NB4 (cell line): ENCODE measurements at regions not wholly inside any gene's neighbourhood (a gene's known extent, or its start where the extent isn't known, plus 50 kb on each side); places are given as distances from the start of the nearest gene placed in this dataset.

Experiments used
- MYC ChIP-seq: IDR thresholded peaks from 2 replicates; pipeline ENCODE4 v1.6.1; 2011; ENCODE audit warnings: low read depth, low read length
- POLR2A ChIP-seq: IDR thresholded peaks from 2 replicates; pipeline ENCODE4 v1.6.1; 2011; ENCODE audit warnings: mild to moderate bottlenecking; ENCODE audit not compliant: insufficient read length; ENCODE audit errors: extremely low read depth
- TF ChIP-seq, protein P1 (sequence below): IDR thresholded peaks from one replicate; pipeline ENCODE4 v1.5.1; 2012; ENCODE audit warnings: low read depth, low read length

DNA sequence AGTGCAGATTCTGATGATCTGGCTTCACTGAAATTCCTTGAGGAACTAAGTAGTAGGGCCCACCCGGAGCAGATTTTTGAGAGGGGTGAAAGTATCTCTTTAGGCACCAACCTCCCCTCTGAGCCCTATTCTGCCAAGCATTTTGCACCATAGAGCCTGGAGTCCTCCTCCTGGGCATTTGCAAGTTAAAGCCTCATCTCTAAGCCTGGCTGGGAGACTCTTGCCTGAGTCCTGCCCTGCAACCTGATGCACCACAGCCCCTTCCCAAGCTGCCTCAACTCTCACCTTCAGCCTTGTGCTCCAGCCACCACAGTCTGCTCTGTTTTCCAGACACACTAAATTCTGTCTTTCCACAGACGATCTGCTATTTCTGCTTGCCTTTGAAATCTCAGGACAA lies 79.6 kb upstream of the PKDCC start:
- TF ChIP-seq, protein P1, sequence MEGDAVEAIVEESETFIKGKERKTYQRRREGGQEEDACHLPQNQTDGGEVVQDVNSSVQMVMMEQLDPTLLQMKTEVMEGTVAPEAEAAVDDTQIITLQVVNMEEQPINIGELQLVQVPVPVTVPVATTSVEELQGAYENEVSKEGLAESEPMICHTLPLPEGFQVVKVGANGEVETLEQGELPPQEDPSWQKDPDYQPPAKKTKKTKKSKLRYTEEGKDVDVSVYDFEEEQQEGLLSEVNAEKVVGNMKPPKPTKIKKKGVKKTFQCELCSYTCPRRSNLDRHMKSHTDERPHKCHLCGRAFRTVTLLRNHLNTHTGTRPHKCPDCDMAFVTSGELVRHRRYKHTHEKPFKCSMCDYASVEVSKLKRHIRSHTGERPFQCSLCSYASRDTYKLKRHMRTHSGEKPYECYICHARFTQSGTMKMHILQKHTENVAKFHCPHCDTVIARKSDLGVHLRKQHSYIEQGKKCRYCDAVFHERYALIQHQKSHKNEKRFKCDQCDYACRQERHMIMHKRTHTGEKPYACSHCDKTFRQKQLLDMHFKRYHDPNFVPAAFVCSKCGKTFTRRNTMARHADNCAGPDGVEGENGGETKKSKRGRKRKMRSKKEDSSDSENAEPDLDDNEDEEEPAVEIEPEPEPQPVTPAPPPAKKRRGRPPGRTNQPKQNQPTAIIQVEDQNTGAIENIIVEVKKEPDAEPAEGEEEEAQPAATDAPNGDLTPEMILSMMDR, result no peak
- TF ChIP-seq MYC (no peak), POLR2A (no peak)
